Naive thymus-derived CD4-positive, alpha-beta T cell (primary cell): ENCODE measurements at regions not wholly inside any gene's neighbourhood (a gene's known extent, or its start where the extent isn't known, plus 50 kb on each side); places are given as distances from the start of the nearest gene placed in this dataset.
"Not testable (repeated sequence)": the region's sequence is repeated elsewhere in the genome, so short reads cannot be mapped to it uniquely, and the experiment has no call there.

ENCODE experiments used
- ATAC-seq: fragments of 150-1000 bp; cut with Tn5 transposase; 2 replicates; pipeline ENCODE4 v1.10.0; 2021; ENCODE audit warnings: mild to moderate bottlenecking, moderate library complexity
- CTCF ChIA-PET: fragments of 350-600 bp; sonication (Branson Sonifier 250); formaldehyde crosslinking; loops from one replicate; lab custom pipeline; 2021; ENCODE audit warnings: antibody characterized with exemption; lab: Charles Lee
- POLR2A ChIA-PET: fragments of 350-600 bp; sonication (Branson Sonifier 250); formaldehyde crosslinking; loops from one replicate; lab custom pipeline; 2021; ENCODE audit warnings: antibody characterized with exemption, inconsistent platforms; lab: Charles Lee
- DNase-seq, 9 donors: peaks; one replicate each; pipeline versions ENCODE4 v3.0.0 to v3.0.0-alpha.2; 2020 to 2022; ENCODE audit warnings: mixed read lengths in 1 of 9
- H3K27ac ChIP-seq: one replicate; pipeline ENCODE4 v1.7.0; 2013; ENCODE audit warnings: mild to moderate bottlenecking, low read depth, low read length, moderate library complexity
- H3K27me3 ChIP-seq, 2 donors: one replicate each; pipeline ENCODE4 v1.7.0; 2013; ENCODE audit warnings: low read length in 2 of 2, mild to moderate bottlenecking in 2 of 2, moderate library complexity in 2 of 2; ENCODE audit not compliant: control insufficient read depth in 2 of 2, insufficient read depth in 2 of 2
- H3K36me3 ChIP-seq, 3 experiments: 1 replicate in 2 of 3; 2 replicates in 1 of 3; pipeline ENCODE4 v1.7.0; 2013; ENCODE audit warnings: low read length in 3 of 3, mild to moderate bottlenecking in 3 of 3, moderate library complexity in 1 of 3; ENCODE audit not compliant: insufficient read depth in 3 of 3, control insufficient read depth in 2 of 3
- H3K4me1 ChIP-seq, 2 donors: one replicate each; pipeline ENCODE4 v1.7.0; 2013; ENCODE audit warnings: low read length in 2 of 2, mild to moderate bottlenecking in 2 of 2, moderate library complexity in 1 of 2; ENCODE audit not compliant: control insufficient read depth in 2 of 2, insufficient read depth in 2 of 2
- H3K4me3 ChIP-seq: 2 replicates; pipeline ENCODE4 v1.7.0; 2013; ENCODE audit warnings: mild to moderate bottlenecking, low read length
- H3K9me3 ChIP-seq, 3 experiments: 1 replicate in 2 of 3; 2 replicates in 1 of 3; pipeline ENCODE4 v1.7.0; 2013; ENCODE audit warnings: low read length in 3 of 3; ENCODE audit not compliant: control insufficient read depth in 2 of 3
- H3K27ac Mint-ChIP-seq, 9 donors: one replicate each; pipeline ENCODE4 v1.8.0; 2020 to 2022; ENCODE audit warnings: mixed read lengths in 9 of 9, mild to moderate bottlenecking in 8 of 9, moderate library complexity in 5 of 9, inconsistent platforms in 2 of 9
- H3K27me3 Mint-ChIP-seq, 5 donors: one replicate each; pipeline ENCODE4 v1.8.0; 2021 to 2022; ENCODE audit warnings: mixed read lengths in 5 of 5, mild to moderate bottlenecking in 1 of 5
- H3K36me3 Mint-ChIP-seq, 5 donors: one replicate each; pipeline ENCODE4 v1.8.0; 2020 to 2022; ENCODE audit warnings: mixed read lengths in 5 of 5, mild to moderate bottlenecking in 3 of 5, inconsistent platforms in 1 of 5
- H3K4me1 Mint-ChIP-seq, 7 donors: one replicate each; pipeline ENCODE4 v1.8.0; 2020 to 2022; ENCODE audit warnings: mixed read lengths in 7 of 7, mild to moderate bottlenecking in 3 of 7, inconsistent platforms in 1 of 7
- H3K4me3 Mint-ChIP-seq, 10 donors: one replicate each; pipeline ENCODE4 v1.8.0; 2020 to 2022; ENCODE audit warnings: mild to moderate bottlenecking in 10 of 10, mixed read lengths in 10 of 10, moderate library complexity in 6 of 10, inconsistent platforms in 2 of 10
- H3K9me3 Mint-ChIP-seq, 11 donors: one replicate each; pipeline ENCODE4 v1.8.0; 2020 to 2022; ENCODE audit warnings: mixed read lengths in 11 of 11, mild to moderate bottlenecking in 4 of 11, inconsistent platforms in 1 of 11, moderate library complexity in 1 of 11
- intact Hi-C, 2 donors: fragments of 100-400 bp; cut with micrococcal nuclease; formaldehyde crosslinking; loops; one replicate each; pipeline ENCODE4 v1.15.1; 2023

GRCh38 chr11:67880594-67881196 is 123.2 kb downstream of the UNC93B1 start:
- H3K4me3 ChIP-seq, CTCF ChIA-PET, H3K36me3 Mint-ChIP-seq, H3K36me3 ChIP-seq, POLR2A ChIA-PET, H3K27ac Mint-ChIP-seq, H3K4me1 ChIP-seq, H3K9me3 ChIP-seq, H3K27me3 Mint-ChIP-seq, H3K27ac ChIP-seq, DNase-seq, intact Hi-C loops, H3K27me3 ChIP-seq, H3K4me3 Mint-ChIP-seq, H3K9me3 Mint-ChIP-seq, ATAC-seq: not testable (repeated sequence)
- peaks cover 9 to 35% (median 26%) of the 10 kb centered on the region in 7 donors for H3K4me1 Mint-ChIP-seq

- H3K9me3 Mint-ChIP-seq, H3K27me3 Mint-ChIP-seq, H3K27ac Mint-ChIP-seq, H3K4me3 ChIP-seq, H3K9me3 ChIP-seq, H3K4me1 ChIP-seq, intact Hi-C loops, POLR2A ChIA-PET, CTCF ChIA-PET, H3K36me3 ChIP-seq, H3K27ac ChIP-seq, H3K27me3 ChIP-seq, ATAC-seq, H3K36me3 Mint-ChIP-seq, DNase-seq: not testable (repeated sequence)
- Mint-ChIP-seq H3K4me1 (peaks cover 7 to 19% (median 14%) of the 10 kb centered on the region in 7 donors), H3K4me3 (peak overlapping the region in 1 of 10 donors; percentile 20)
Observed at GRCh38 chr11:67878666-67879065, 125.2 kb downstream of the UNC93B1 start.

- CTCF ChIA-PET, POLR2A ChIA-PET, H3K4me3 ChIP-seq, H3K4me1 ChIP-seq, H3K27me3 Mint-ChIP-seq, H3K36me3 ChIP-seq, H3K27ac ChIP-seq, intact Hi-C loops, H3K9me3 ChIP-seq, H3K9me3 Mint-ChIP-seq, H3K36me3 Mint-ChIP-seq, H3K27me3 ChIP-seq, ATAC-seq: not testable (repeated sequence)
- Mint-ChIP-seq H3K4me1 (peaks cover 0 to 11% (median 5%) of the 10 kb centered on the region in 7 donors), H3K27ac (peak overlapping the region in 2 of 9 donors; percentile 24 to 31), H3K4me3 (peak overlapping the region in 3 of 10 donors; percentile 11 to 48 (median 23))
- peak in 3 of 9 donors; percentile 11 to 30 (median 17) for DNase-seq
Observed at GRCh38 chr11:67877316-67877715, 126.6 kb downstream of the UNC93B1 start.

- H3K4me3 Mint-ChIP-seq, H3K4me3 ChIP-seq, H3K27me3 ChIP-seq, intact Hi-C loops, POLR2A ChIA-PET, H3K27ac Mint-ChIP-seq, H3K4me1 Mint-ChIP-seq, H3K36me3 ChIP-seq, H3K36me3 Mint-ChIP-seq, H3K27ac ChIP-seq, H3K9me3 Mint-ChIP-seq, CTCF ChIA-PET, ATAC-seq, H3K4me1 ChIP-seq, DNase-seq, H3K9me3 ChIP-seq: not testable (repeated sequence)
- peaks cover 0 to 15% (median 3%) of the 10 kb centered on the region in 5 donors for H3K27me3 Mint-ChIP-seq
Observed at GRCh38 chr11:67873223-67873622, 130.7 kb downstream of the UNC93B1 start.

GRCh38 chr11:67871168-67871567 is 132.7 kb downstream of the UNC93B1 start:
- H3K4me1 ChIP-seq, H3K27ac ChIP-seq, DNase-seq, H3K4me3 Mint-ChIP-seq, H3K27ac Mint-ChIP-seq, H3K9me3 ChIP-seq, H3K9me3 Mint-ChIP-seq, H3K36me3 ChIP-seq, CTCF ChIA-PET, intact Hi-C loops, ATAC-seq, H3K4me3 ChIP-seq, H3K36me3 Mint-ChIP-seq, POLR2A ChIA-PET, H3K27me3 ChIP-seq, H3K4me1 Mint-ChIP-seq: not testable (repeated sequence)
- peaks cover 0 to 24% (median 6%) of the 10 kb centered on the region in 5 donors for H3K27me3 Mint-ChIP-seq

- Mint-ChIP-seq H3K27me3 (peaks cover 0 to 14% (median 10%) of the 10 kb centered on the region in 5 donors), H3K27ac (peak overlapping the region in 1 of 9 donors; percentile 57)
- H3K9me3 ChIP-seq, intact Hi-C loops, POLR2A ChIA-PET, H3K36me3 ChIP-seq, H3K9me3 Mint-ChIP-seq, H3K27ac ChIP-seq, H3K4me3 ChIP-seq, H3K4me1 Mint-ChIP-seq, CTCF ChIA-PET, H3K27me3 ChIP-seq, ATAC-seq, H3K36me3 Mint-ChIP-seq, DNase-seq, H3K4me1 ChIP-seq, H3K4me3 Mint-ChIP-seq: not testable (repeated sequence)
Observed at GRCh38 chr11:67862896-67863295, 141.0 kb downstream of the UNC93B1 start.

- H3K4me3 ChIP-seq, H3K36me3 ChIP-seq, ATAC-seq, CTCF ChIA-PET, H3K4me1 ChIP-seq, H3K36me3 Mint-ChIP-seq, H3K27ac ChIP-seq, POLR2A ChIA-PET, H3K4me3 Mint-ChIP-seq, H3K4me1 Mint-ChIP-seq, H3K9me3 Mint-ChIP-seq, H3K9me3 ChIP-seq, H3K27me3 ChIP-seq, H3K27ac Mint-ChIP-seq: not testable (repeated sequence)
- intact Hi-C loops: loop anchor here (2.0 to 10.0 kb wide), 2 partner anchors 95 kb away; no protein-coding TSS in a partner anchor
- H3K27me3 Mint-ChIP-seq: peaks cover 0 to 19% (median 10%) of the 10 kb centered on the region in 5 donors
- DNase-seq: peak; percentile 25 to 67 (median 54)
Observed at GRCh38 chr11:67859513-67860161, 144.3 kb downstream of the UNC93B1 start.
